ENCODE measurements at regions not wholly inside any gene's neighbourhood (a gene's known extent, or its start where the extent isn't known, plus 50 kb on each side); places are given as distances from the start of the nearest gene placed in this dataset.

DNA sequence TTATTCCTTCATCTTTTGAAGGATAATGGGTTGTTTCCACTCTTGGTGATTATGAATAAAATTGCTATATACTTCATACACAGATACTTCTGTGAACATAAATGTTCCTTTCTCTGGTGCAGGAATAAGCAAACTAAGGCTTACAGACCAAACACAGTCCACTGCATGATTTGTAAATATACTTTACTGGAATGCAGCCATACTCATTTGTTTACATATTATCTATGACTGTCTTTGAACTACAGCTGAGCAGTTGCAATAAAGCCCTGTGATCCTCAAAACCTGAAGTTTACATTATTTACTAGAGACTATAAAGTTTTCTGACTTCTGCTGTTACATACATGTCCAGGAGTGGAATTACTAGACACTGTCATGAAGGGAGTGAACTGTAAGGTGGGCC is 381.0 kb upstream of the CNTNAP5 start:
- Histone ChIP-seq H3K9me3 (peaks cover 4% of the 10 kb centered on the region), H3K4me1 (ENCODE audit: low read depth) (no peaks in the 10 kb centered on the region), H3K36me3 (ENCODE audit: low read depth) (no peaks in the 10 kb centered on the region), H3K4me3 (no peak overlapping the region)
- ATAC-seq, result no peak
- intact Hi-C loops (cut with DNase I, micrococcal nuclease), result no loop called here
- TF ChIP-seq CTCF (IDR thresholded peaks at IDR 0.05), result no peak
- no peak for DNase-seq

GRCh38 chr2:123648016-123648415 is 377.1 kb upstream of the CNTNAP5 start:
- intact Hi-C loops (cut with DNase I, micrococcal nuclease), result no loop called here
- Histone ChIP-seq H3K9me3 (no peaks in the 10 kb centered on the region), H3K4me1 (ENCODE audit: low read depth) (no peaks in the 10 kb centered on the region), H3K4me3 (no peak overlapping the region), H3K36me3 (ENCODE audit: low read depth) (no peaks in the 10 kb centered on the region)
- ATAC-seq (no peak), DNase-seq (no peak)
- TF ChIP-seq CTCF (IDR thresholded peaks at IDR 0.05), result no peak

GRCh38 chr2:123648956-123649355 is 376.1 kb upstream of the CNTNAP5 start:
- intact Hi-C loops (cut with DNase I, micrococcal nuclease), result no loop called here
- Histone ChIP-seq H3K9me3 (no peaks in the 10 kb centered on the region), H3K36me3 (ENCODE audit: low read depth) (no peaks in the 10 kb centered on the region), H3K4me3 (no peak overlapping the region), H3K4me1 (ENCODE audit: low read depth) (no peaks in the 10 kb centered on the region)
- TF ChIP-seq CTCF (IDR thresholded peaks at IDR 0.05), result no peak
- ATAC-seq (no peak), DNase-seq (no peak)

DNA sequence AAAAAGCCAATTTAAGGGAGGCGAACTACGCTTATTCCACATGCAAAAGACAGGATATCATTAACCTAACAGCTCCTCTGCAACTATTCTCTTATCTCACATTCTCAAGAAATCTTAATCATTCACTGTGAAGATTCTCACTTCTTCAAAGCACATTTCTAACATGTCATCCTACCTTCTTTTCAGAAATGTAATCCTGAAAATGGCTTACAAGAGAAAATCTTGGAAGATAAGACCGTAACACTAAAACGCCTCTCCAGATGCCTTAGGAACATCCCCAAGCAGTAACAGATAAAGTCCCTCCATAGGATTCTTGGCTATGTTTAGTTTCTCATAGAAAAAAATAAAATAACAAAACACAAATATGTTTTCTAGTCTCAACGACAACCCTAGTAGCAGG is 373.9 kb upstream of the CNTNAP5 start:
- no peak for TF ChIP-seq CTCF (IDR thresholded peaks at IDR 0.05)
- Histone ChIP-seq H3K4me1 (ENCODE audit: low read depth) (no peaks in the 10 kb centered on the region), H3K4me3 (no peak overlapping the region), H3K36me3 (ENCODE audit: low read depth) (no peaks in the 10 kb centered on the region), H3K9me3 (no peaks in the 10 kb centered on the region)
- ATAC-seq, result no peak
- no peak for DNase-seq
- intact Hi-C loops (cut with DNase I, micrococcal nuclease), result no loop called here

DNA sequence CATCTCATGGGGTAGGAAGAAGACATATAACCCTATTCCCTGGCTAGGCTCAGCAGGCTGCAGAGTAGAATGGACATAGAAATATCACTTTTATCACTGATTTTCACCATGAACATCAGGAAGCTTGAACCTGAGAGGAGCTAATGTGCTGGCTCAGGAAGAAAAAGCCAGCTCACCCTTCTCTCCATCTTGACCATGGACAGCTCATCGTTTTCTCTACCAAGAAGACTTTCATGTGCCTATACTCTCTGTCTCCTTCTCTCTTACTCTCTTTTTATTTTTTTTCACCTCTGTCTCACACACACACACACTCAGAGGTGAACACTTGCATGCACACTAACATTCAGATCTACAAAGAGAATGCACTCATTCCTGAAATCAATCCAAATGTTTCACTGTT is 372.8 kb upstream of the CNTNAP5 start:
- ATAC-seq (no peak), DNase-seq (no peak)
- intact Hi-C loops (cut with DNase I, micrococcal nuclease), result no loop called here
- H3K4me1 ChIP-seq (ENCODE audit: low read depth), result no peaks in the 10 kb centered on the region
- TF ChIP-seq CTCF (IDR thresholded peaks at IDR 0.05), result no peak
- H3K36me3 ChIP-seq (ENCODE audit: low read depth), result no peaks in the 10 kb centered on the region
- H3K9me3 ChIP-seq, result peaks cover under 1% of the 10 kb centered on the region
- no peak overlapping the region for H3K4me3 ChIP-seq

DNA sequence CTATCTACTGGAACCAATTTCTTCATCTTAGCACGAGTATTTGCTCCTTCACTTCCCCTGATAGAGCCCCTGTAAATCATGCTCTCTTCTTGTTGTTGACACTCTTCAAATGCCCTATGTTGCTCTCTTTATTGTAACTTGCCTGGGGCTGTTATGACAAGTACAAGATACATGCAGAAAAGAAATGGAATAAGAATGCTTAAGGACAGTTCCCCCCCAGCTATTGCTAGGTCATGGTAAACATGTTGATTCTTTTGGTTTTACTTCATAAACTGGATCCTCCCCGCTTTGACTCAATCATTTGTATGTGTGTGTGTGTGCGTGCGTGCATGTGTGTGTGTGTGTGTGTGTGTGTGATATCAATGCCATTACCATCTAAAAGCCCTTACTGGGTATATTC is 368.5 kb upstream of the CNTNAP5 start:
- H3K4me3 ChIP-seq, result no peak overlapping the region
- DNase-seq (no peak), ATAC-seq (no peak)
- peaks cover 27% of the 10 kb centered on the region for H3K9me3 ChIP-seq
- intact Hi-C loops (cut with DNase I, micrococcal nuclease), result no loop called here
- no peaks in the 10 kb centered on the region for H3K4me1 ChIP-seq (ENCODE audit: low read depth)
- H3K36me3 ChIP-seq (ENCODE audit: low read depth), result no peaks in the 10 kb centered on the region
- TF ChIP-seq CTCF (IDR thresholded peaks at IDR 0.05), result no peak
